GM12801 (cell line): ENCODE measurements at regions not wholly inside any gene's neighbourhood (a gene's known extent, or its start where the extent isn't known, plus 50 kb on each side); places are given as distances from the start of the nearest gene placed in this dataset.

Source experiments
- TF ChIP-seq, protein P1 (sequence below): IDR thresholded peaks from one replicate; pipeline ENCODE4 v1.5.1; 2011; ENCODE audit warnings: control low read depth; ENCODE audit not compliant: insufficient read length; ENCODE audit errors: extremely low read depth

DNA sequence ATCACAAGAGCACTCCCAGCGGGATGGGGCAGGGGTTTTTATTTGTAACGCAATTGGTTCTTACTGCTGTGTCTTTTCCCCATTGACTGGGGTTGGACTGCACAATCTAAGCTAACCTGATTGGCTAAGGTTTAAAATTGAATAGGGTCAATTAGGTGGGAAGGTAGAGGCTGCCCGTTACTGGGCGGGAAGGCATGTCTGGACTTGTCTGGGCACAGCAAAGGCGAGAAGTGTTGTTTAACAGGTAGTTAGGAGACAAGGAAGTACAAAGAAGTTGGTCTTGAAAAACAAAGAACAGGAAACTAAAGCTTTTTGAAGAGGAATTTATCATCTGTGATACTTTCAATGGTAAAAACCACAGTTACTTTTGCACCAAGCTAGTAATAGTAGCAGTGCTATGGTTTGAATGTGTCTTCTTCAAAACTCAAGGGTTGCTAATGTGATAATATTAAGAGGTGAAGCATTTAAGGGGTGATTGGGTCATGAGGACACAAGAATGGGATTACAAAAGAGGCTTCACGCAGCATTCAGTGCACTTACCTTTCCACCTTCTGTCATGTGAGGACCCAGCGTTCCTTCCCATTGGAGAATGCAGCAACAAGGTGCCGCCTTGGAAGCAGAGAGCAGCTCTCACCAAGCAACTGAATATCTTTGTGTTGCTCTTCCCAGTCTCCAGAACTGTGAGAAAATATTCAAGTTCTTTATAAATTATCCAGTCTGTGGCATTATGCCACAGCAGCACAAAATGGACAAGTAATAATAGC lies 875.5 kb upstream of the SORCS1 start:
- TF ChIP-seq, protein P1, sequence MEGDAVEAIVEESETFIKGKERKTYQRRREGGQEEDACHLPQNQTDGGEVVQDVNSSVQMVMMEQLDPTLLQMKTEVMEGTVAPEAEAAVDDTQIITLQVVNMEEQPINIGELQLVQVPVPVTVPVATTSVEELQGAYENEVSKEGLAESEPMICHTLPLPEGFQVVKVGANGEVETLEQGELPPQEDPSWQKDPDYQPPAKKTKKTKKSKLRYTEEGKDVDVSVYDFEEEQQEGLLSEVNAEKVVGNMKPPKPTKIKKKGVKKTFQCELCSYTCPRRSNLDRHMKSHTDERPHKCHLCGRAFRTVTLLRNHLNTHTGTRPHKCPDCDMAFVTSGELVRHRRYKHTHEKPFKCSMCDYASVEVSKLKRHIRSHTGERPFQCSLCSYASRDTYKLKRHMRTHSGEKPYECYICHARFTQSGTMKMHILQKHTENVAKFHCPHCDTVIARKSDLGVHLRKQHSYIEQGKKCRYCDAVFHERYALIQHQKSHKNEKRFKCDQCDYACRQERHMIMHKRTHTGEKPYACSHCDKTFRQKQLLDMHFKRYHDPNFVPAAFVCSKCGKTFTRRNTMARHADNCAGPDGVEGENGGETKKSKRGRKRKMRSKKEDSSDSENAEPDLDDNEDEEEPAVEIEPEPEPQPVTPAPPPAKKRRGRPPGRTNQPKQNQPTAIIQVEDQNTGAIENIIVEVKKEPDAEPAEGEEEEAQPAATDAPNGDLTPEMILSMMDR, result no peak

DNA sequence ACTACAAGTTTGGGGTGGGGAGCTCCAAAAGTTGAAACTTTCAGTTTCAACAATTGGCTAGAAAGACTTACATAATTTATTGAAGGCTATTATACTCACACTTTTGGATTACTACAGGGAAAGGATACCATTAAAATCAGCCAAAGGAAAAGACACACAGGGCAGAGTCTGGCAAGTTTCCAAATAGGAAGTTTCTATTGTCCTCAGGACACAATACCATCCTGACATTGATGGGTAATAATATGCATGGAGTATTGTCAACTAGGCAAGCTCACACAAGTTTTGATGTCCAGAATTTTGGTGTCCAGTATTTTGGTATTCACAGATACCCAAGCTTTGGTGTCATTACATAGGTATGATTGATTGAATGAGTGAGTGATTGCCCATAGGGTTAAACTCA lies 872.6 kb upstream of the SORCS1 start:
- TF ChIP-seq, protein P1, result no peak

DNA sequence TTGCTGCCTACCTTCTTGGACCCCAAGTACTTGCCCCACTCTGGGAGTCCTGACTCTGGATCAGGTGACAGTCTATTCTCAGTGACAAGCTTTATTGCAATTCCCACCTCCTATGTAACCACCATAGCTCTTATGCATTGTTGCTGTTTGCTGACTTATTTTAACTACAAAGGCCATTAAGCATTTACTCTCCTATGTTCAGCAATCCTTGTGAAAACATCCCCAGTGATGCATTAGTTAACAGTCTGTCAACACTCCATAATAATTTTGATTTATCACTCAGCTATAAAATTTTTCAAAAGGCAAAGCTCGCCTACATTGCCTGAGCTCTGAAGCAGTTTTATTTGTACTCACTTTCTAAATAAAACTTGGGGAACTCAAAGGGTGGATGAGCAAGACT lies 871.8 kb upstream of the SORCS1 start:
- TF ChIP-seq, protein P1, result no peak

DNA sequence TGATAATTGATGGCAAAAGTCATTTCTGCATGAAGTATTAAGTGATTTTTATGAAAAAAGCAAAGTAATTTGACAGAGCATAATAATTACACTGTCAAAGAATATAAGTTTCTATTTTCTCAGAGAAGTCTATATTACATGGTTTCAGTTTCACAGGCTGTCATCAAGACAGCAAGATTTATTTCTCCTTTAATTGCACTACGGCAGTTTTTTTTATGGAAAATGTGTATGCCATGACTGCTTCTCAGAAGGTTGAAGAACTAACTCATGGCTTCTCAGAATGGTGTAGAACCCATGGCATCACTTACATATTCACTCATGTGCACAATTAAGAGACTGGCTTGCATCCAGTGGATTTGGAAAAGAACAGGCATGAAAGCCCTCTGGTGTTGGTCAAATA lies 870.3 kb upstream of the SORCS1 start:
- TF ChIP-seq, protein P1, result no peak

DNA sequence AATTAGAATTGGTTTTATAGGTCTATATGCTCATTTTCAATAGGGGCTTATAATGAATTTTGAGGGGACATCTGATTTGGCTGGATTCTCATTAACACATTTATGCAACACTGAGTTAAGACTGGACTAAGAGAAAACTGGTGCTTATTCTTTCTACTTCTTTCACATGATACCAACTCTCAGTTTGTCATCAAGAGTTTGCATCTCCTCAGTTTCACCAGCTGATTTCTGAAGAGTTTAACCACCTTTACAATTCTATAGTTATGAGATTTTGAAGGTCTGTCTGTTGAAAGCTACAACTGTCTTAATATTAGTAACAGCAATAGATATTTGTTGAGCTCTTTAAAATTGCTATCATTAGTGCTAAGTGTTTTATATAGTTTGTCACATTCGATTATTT lies 867.0 kb upstream of the SORCS1 start:
- TF ChIP-seq, protein P1, result no peak

DNA sequence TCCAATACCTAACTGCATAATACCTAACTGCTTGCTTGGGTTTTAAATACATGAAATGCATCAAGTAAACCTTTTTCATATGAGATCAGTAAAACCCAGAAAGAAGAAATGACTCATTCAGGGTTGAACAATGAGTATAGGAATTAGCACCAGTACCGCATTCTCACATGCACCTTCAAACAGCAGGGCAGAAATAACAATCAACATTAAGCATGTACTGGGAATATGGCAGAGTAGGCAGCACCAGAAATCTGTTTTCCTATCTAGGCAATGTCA lies 850.3 kb upstream of the SORCS1 start:
- TF ChIP-seq, protein P1, result no peak

DNA sequence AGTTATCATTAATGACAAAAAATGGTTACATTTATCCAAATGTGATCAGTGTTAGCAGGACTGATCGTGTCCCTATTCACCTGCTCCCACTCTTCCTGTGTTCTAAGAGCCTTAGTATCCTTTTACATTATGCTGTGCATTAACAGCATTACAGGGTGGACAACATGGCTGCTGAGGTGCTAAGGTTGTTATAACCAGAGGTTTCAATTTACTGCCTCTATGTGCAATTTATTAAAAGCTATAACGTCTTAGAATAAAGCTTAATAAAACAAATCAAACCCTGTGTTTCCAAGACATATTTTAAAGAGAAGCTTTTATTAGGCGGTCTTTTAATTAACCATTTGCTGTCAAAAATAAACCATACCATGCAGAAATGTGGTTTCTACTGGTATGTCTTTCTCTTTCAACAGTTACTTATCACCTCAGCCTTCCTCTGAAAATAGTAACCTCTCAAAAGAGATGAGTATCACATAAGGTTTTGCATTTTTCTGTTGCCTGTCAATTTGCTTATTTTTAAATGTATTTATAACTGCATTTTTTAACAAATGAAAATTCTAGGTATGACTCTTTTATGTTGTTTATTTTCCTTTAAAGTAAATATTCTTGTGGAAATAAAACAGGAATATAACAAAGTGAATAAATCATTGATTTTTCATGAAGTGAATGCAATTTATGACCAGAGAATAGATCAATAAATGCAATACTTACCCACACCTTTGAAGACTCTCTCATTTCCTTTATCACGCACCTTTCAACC lies 849.8 kb upstream of the SORCS1 start:
- TF ChIP-seq, protein P1, result no peak
